HG02884 (cell line): ENCODE measurements at regions not wholly inside any gene's neighbourhood (a gene's known extent, or its start where the extent isn't known, plus 50 kb on each side); places are given as distances from the start of the nearest gene placed in this dataset.
"Not testable (repeated sequence)": the region's sequence is repeated elsewhere in the genome, so short reads cannot be mapped to it uniquely, and the experiment has no call there.

Experiments
- ATAC-seq: cut with Tn5 transposase; IDR thresholded peaks from one replicate; pipeline ENCODE4 v1.9.1; 2021; ENCODE audit warnings: mild to moderate bottlenecking, moderate library complexity; ENCODE audit not compliant: unreplicated experiment

- ATAC-seq: no peak
Observed at GRCh38 chr4:164188236-164188635, 565.7 kb upstream of the SMIM31 start.

- no peak for ATAC-seq
Observed at GRCh38 chr4:164192844-164193243, 561.1 kb upstream of the SMIM31 start.

- ATAC-seq: no peak
Observed at GRCh38 chr4:164193676-164194075, 560.3 kb upstream of the SMIM31 start.

- no peak for ATAC-seq
Observed at GRCh38 chr4:164197556-164197955, 556.4 kb upstream of the SMIM31 start.

- ATAC-seq: no peak
Observed at GRCh38 chr4:164203476-164203875, 550.5 kb upstream of the SMIM31 start.

- no peak for ATAC-seq
Observed at GRCh38 chr4:164204434-164204833, 549.5 kb upstream of the SMIM31 start.

- no peak for ATAC-seq
Observed at GRCh38 chr4:164207460-164207859, 546.5 kb upstream of the SMIM31 start.

GRCh38 chr4:164210377-164210776 lies 543.6 kb upstream of the SMIM31 start:
- no peak for ATAC-seq

GRCh38 chr4:164212134-164212533 lies 541.8 kb upstream of the SMIM31 start:
- no peak for ATAC-seq

- no peak for ATAC-seq
Observed at GRCh38 chr4:164212714-164213113, 541.2 kb upstream of the SMIM31 start.

- no peak for ATAC-seq
Observed at GRCh38 chr4:164215113-164215741, 538.7 kb upstream of the SMIM31 start.

GRCh38 chr4:164221631-164222030 lies 532.3 kb upstream of the SMIM31 start:
- ATAC-seq: no peak

GRCh38 chr4:164224871-164225270 lies 529.1 kb upstream of the SMIM31 start:
- no peak for ATAC-seq

- ATAC-seq: no peak
Observed at GRCh38 chr4:164229255-164229654, 524.7 kb upstream of the SMIM31 start.

- no peak for ATAC-seq
Observed at GRCh38 chr4:164239433-164239832, 514.5 kb upstream of the SMIM31 start.

- no peak for ATAC-seq
Observed at GRCh38 chr4:164239976-164240375, 514.0 kb upstream of the SMIM31 start.

GRCh38 chr4:164251257-164251656 lies 502.7 kb upstream of the SMIM31 start:
- no peak for ATAC-seq

- ATAC-seq: no peak
Observed at GRCh38 chr4:164252286-164252685, 501.6 kb upstream of the SMIM31 start.

GRCh38 chr4:164261831-164262230 lies 492.1 kb upstream of the SMIM31 start:
- ATAC-seq: no peak

GRCh38 chr4:164262508-164262907 lies 491.4 kb upstream of the SMIM31 start:
- not testable (repeated sequence) for ATAC-seq

- not testable (repeated sequence) for ATAC-seq
Observed at GRCh38 chr4:164277414-164277813, 476.5 kb upstream of the SMIM31 start.

GRCh38 chr4:164287173-164287572 lies 466.8 kb upstream of the SMIM31 start:
- no peak for ATAC-seq

- ATAC-seq: no peak
Observed at GRCh38 chr4:164288578-164288977, 465.4 kb upstream of the SMIM31 start.
